ENCODE measurements at regions not wholly inside any gene's neighbourhood (a gene's known extent, or its start where the extent isn't known, plus 50 kb on each side); places are given as distances from the start of the nearest gene placed in this dataset.

DNA sequence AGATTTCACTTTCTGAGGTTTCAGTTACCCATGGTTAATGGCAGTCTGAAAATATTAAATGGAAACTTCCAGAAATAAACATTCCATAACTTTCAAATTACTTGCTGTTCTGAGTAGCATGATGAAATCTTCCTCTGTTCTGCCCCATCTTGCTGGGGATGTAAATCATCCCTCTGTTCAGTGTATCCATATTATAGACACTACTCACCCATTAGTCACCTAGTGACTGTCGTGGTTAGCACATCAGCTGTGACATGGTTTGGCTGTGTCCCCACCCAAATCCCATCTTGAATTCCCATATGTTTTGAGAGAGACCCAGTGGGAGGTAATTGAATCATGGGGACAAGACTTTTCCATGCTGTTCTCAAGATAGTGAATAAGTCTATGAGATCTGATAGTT, 125.5 kb upstream of the GIMD1 start:
- CTCF ChIA-PET (ENCODE audit: low intra/inter-chr PET ratio): no interaction called here
- no peak overlapping the region for H2AFZ ChIP-seq (ENCODE audit: low read depth, low read length)
- FAIRE-seq (no peak), ATAC-seq (no peak), DNase-seq (ENCODE audit: extremely low read depth in 1 of 4, low spot score in 3 of 4) (no peak)
- H3K79me2 ChIP-seq (ENCODE audit: control insufficient read depth, insufficient read depth, low read length): no peaks in the 10 kb centered on the region
- no peaks in the 10 kb centered on the region for H3K4me1 ChIP-seq (replicated peaks in 1 of 2; ENCODE audit: control insufficient read depth in 2 of 2, insufficient read depth in 2 of 2, low read length in 2 of 2)
- intact Hi-C loops (cut with micrococcal nuclease): no loop called here
- in situ Hi-C loops (cut with MboI): no loop called here
- no peak overlapping the region for H3K27ac ChIP-seq (ENCODE audit: extremely low read depth, low read depth, low read length)
- no peak overlapping the region for H3K4me3 ChIP-seq
- H3K36me3 ChIP-seq (ENCODE audit: control insufficient read depth, insufficient read depth, low read length): no peaks in the 10 kb centered on the region
- no peaks in the 10 kb centered on the region for H3K9me1 ChIP-seq (ENCODE audit: control insufficient read depth, insufficient read depth, low read length)
- H3K4me2 ChIP-seq (ENCODE audit: insufficient read depth, low read length): no peak overlapping the region
- H3K9me3 ChIP-seq (replicated peaks; ENCODE audit: control insufficient read depth, insufficient read depth, low read depth, low read length): no peaks in the 10 kb centered on the region
- no TSS peak for BruUV-seq (replicated peaks)
- WGBS (ENCODE audit: insufficient coverage, low coverage, missing lambda C conversion rate): 0% methylated on average over 1 of the region's 1 CpG
- H3K9ac ChIP-seq (ENCODE audit: insufficient read depth in 1 of 2, low read depth in 2 of 2, low read length in 2 of 2): no peak overlapping the region
- POLR2A ChIA-PET: no interaction called here
- no peaks in the 10 kb centered on the region for H3K27me3 ChIP-seq (ENCODE audit: control insufficient read depth in 2 of 2, insufficient read depth in 2 of 2, low read length in 2 of 2)
- no peaks in the 10 kb centered on the region for H4K20me1 ChIP-seq (replicated peaks; ENCODE audit: control insufficient read depth, insufficient read depth, low read length)
- TF ChIP-seq, protein P1, sequence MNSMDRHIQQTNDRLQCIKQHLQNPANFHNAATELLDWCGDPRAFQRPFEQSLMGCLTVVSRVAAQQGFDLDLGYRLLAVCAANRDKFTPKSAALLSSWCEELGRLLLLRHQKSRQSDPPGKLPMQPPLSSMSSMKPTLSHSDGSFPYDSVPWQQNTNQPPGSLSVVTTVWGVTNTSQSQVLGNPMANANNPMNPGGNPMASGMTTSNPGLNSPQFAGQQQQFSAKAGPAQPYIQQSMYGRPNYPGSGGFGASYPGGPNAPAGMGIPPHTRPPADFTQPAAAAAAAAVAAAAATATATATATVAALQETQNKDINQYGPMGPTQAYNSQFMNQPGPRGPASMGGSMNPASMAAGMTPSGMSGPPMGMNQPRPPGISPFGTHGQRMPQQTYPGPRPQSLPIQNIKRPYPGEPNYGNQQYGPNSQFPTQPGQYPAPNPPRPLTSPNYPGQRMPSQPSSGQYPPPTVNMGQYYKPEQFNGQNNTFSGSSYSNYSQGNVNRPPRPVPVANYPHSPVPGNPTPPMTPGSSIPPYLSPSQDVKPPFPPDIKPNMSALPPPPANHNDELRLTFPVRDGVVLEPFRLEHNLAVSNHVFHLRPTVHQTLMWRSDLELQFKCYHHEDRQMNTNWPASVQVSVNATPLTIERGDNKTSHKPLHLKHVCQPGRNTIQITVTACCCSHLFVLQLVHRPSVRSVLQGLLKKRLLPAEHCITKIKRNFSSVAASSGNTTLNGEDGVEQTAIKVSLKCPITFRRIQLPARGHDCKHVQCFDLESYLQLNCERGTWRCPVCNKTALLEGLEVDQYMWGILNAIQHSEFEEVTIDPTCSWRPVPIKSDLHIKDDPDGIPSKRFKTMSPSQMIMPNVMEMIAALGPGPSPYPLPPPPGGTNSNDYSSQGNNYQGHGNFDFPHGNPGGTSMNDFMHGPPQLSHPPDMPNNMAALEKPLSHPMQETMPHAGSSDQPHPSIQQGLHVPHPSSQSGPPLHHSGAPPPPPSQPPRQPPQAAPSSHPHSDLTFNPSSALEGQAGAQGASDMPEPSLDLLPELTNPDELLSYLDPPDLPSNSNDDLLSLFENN (IDR thresholded peaks at IDR 0.05; ENCODE audit: low read depth in 2 of 2, low read length in 2 of 2): no peak
- no peak for TF ChIP-seq ZNF766 (CRISPR knock-in tag; conservative IDR thresholded peaks at IDR 0.05)
- no peak for TF ChIP-seq CSDE1 (IDR thresholded peaks at IDR 0.05)
- TF ChIP-seq, protein P2, sequence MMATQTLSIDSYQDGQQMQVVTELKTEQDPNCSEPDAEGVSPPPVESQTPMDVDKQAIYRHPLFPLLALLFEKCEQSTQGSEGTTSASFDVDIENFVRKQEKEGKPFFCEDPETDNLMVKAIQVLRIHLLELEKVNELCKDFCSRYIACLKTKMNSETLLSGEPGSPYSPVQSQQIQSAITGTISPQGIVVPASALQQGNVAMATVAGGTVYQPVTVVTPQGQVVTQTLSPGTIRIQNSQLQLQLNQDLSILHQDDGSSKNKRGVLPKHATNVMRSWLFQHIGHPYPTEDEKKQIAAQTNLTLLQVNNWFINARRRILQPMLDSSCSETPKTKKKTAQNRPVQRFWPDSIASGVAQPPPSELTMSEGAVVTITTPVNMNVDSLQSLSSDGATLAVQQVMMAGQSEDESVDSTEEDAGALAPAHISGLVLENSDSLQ (IDR thresholded peaks at IDR 0.05): no peak
- no peak for TF ChIP-seq HOMEZ (CRISPR knock-in tag; IDR thresholded peaks at IDR 0.05)
- TF ChIP-seq ZNF780A (CRISPR knock-in tag; IDR thresholded peaks at IDR 0.05): no peak
- no peak for TF ChIP-seq ZNF77 (CRISPR knock-in tag; IDR thresholded peaks at IDR 0.05)
- TF ChIP-seq RERE (CRISPR knock-in tag; IDR thresholded peaks at IDR 0.05; ENCODE audit: borderline replicate concordance): no peak
- TF ChIP-seq ZNF583 (CRISPR knock-in tag; IDR thresholded peaks at IDR 0.05): no peak
- no peak for TF ChIP-seq GABPA (tag; conservative IDR thresholded peaks at IDR 0.05; ENCODE audit: low read depth)
- no peak for TF ChIP-seq IFI16 (CRISPR knock-in tag; IDR thresholded peaks at IDR 0.05)
- no peak for TF ChIP-seq HEY1 (CRISPR knock-in tag; IDR thresholded peaks at IDR 0.05; ENCODE audit: borderline replicate concordance)
